GM18868 (cell line): ENCODE measurements at regions not wholly inside any gene's neighbourhood (a gene's known extent, or its start where the extent isn't known, plus 50 kb on each side); places are given as distances from the start of the nearest gene placed in this dataset.
"Not testable (repeated sequence)": the region's sequence is repeated elsewhere in the genome, so short reads cannot be mapped to it uniquely, and the experiment has no call there.

Experiments used
- ATAC-seq: cut with Tn5 transposase; IDR thresholded peaks from one replicate; pipeline ENCODE4 v1.9.1; 2021; ENCODE audit warnings: mild to moderate bottlenecking, moderate library complexity; ENCODE audit not compliant: unreplicated experiment

GRCh38 chr2:83342860-83343329 is 1116.2 kb downstream of the SUCLG1 start:
- no peak for ATAC-seq

DNA sequence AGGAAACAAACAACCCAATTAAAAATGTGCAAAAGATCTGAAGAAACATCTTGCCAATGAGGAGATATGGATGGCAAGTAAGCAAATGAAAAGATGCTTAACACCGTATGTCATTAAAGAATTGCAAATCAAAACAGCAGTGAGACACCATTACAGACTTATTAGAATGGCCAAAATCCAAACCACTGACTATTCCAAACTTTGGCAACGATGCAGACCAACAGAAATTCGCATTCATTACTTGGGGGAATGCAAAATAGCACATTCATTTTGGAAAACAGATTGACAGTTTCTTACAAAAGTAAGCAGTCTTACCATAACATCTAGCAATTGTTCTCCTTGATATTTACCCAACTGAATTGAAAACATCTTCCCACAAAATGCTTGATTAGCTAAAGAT is 1118.7 kb downstream of the SUCLG1 start:
- no peak for ATAC-seq

- not testable (repeated sequence) for ATAC-seq
Observed at GRCh38 chr2:83339942-83340341, 1119.1 kb downstream of the SUCLG1 start.

GRCh38 chr2:83331810-83332209 is 1127.3 kb downstream of the SUCLG1 start:
- no peak for ATAC-seq

DNA sequence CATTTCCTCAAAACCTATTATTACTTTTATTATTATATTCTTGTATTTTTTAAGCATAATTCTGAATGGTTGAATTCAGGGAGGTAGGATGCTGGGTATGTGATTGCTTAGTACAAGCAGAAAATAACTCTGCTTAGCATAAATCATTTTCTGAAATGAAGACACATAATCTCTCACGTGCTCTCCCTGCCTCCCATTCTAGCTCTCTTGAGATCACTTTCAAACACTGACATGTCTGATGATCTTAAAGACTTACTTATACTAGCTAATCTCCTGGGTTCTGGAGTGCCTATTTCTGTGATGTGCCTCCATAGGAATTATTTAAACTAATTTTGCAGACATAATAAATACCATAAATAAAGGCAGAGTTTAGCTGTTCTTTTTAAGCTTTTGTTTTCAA is 1136.0 kb downstream of the SUCLG1 start:
- ATAC-seq, result no peak

DNA sequence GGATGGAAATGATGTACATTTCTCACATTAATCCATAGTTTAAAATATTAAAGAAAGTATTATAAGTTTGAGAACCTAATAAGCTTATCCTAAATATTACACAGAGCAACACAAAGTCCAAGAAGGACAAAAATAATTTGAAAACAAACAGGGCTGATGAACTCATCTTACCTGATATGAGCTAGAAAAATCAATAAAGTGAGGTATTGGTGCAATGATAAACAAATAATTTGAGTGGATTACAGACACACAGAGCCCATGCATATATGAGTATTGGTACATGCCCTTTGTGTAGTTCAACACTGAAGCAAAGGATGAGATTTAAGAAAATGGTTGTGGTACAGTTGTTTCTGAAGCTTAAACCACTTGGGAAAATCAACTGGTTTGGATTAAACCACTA is 1139.0 kb downstream of the SUCLG1 start:
- no peak for ATAC-seq

DNA sequence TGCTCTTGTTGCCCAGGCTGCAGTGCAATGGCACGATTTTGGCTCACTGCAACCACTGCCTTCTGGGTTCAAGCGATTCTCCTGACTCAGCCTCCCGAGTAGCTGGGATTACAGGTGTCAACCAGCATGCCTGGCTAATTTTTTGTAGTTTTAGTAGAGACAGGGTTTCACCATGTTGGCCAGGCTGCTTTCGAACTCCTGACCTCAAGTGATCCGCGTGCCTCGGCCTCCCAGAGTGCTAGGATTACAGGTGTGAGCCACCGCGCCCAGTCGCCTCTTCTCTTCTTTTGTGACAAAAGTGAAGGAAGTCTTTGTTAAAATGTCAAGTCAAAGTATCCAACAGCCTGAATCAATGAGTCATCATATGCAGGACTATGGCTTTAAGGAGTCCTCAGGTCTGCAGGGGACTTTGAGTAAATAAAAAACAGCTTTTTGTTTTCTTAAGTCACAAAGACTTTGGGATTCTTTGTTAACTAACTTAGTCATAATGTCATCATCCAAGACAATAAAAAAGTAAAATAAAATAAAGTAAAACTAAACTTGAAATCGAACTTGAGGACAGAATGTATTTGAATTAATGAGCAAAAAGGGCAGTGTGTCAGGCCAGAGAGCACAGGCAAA is 1153.2 kb downstream of the SUCLG1 start:
- no peak for ATAC-seq

DNA sequence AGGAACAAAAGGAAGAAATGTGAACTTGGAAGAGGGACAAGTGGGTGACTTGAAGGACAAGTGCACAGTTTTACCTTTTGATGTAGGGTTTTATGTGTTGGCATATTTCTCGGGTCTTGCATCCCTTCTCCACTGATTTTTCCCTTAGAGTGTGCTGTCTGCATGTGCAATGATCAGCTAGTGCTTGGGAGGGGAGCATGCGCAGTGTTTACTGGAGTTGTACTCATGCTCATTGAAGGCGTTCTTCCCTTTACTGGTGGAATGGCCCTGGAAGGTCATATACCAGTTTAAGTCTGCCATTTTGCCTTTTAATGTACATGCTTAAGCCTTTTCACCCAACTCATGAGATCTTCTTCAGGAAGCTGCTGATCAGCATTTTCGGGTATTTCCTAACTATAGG is 1168.0 kb downstream of the SUCLG1 start:
- ATAC-seq, result no peak

DNA sequence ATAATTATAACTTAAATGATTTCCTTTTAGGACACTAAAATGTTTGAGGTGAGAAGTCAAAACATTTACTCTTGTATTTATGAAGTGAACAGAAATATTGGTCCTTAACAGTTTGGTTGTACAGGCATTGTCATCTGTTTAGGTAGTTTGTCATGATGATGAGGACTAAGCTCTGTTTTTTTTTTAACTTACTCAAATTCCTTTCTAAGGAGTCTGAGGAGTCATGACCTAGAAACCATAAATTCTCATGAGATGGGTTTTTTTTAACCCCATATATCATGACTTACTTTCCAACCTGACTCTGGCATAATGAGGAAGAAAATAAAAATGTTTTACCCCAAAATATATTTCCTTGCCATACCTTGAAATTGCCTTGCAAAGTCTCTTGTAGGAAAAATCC is 1176.2 kb downstream of the SUCLG1 start:
- no peak for ATAC-seq

- ATAC-seq, result no peak
Observed at GRCh38 chr2:83282043-83282795, 1176.9 kb downstream of the SUCLG1 start.

GRCh38 chr2:83280391-83280790 is 1178.7 kb downstream of the SUCLG1 start:
- no peak for ATAC-seq

DNA sequence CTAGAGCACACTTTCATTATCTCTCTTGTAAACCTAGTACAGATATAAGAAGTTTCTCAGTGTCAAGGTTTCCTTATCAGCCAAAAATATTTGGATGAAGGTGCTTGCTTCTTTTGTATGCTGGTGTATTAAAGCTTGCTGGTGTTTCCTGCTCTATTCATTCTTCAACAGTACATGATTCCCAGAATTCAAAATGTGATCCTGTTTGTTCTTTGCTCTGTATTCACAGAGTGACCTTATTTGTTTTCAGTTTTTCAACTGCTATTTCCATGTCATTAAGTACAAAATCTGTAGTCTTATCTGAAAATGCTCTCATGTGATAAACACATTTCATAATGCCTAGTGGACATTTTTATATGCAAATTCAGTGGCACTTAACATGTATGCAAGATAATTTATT is 1185.8 kb downstream of the SUCLG1 start:
- ATAC-seq, result no peak

GRCh38 chr2:83261591-83262136 is 1197.4 kb downstream of the SUCLG1 start:
- no peak for ATAC-seq

DNA sequence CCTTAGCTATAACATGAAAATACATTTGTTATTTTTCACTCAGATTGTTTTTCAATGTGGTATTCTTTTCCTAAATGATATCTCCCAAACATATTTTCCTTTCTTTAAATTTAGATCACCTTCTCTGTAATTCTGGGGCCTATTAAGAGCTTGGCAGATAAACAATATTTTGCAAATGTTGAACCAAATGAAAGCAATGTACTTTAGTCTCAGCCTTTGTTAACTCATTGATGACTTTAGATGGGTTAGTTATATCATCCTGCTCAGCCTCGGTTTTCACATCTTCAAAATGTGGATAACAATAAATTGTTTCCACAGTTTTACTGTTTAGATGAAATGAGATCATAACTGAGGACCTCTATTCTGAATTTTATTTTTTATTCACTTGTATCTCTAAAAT is 1205.2 kb downstream of the SUCLG1 start:
- ATAC-seq, result no peak

DNA sequence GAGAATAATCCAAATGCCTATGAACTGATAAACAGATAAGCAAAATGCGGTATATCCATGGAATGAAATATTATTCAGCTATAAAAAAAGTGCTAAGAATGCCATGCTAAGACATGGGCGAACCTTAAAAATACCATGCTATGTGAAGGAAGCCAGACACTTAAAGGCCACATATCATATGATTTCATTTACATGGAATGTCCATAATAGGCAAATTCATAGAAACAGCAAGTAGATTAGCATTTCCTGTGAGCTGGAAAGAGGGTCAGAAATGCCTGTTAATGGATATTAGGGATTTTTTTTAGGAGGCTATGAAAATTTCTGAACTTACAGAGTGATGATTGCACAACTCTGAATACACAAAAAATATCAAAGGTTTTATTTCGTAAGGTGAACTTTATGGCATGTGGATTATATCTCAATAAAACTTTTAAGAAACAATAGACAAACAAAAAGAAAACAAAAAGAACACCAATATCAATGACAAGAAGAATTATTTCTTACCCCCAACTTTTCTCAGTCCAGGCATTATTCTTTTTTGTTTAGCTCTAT is 1207.7 kb downstream of the SUCLG1 start:
- ATAC-seq, result no peak

DNA sequence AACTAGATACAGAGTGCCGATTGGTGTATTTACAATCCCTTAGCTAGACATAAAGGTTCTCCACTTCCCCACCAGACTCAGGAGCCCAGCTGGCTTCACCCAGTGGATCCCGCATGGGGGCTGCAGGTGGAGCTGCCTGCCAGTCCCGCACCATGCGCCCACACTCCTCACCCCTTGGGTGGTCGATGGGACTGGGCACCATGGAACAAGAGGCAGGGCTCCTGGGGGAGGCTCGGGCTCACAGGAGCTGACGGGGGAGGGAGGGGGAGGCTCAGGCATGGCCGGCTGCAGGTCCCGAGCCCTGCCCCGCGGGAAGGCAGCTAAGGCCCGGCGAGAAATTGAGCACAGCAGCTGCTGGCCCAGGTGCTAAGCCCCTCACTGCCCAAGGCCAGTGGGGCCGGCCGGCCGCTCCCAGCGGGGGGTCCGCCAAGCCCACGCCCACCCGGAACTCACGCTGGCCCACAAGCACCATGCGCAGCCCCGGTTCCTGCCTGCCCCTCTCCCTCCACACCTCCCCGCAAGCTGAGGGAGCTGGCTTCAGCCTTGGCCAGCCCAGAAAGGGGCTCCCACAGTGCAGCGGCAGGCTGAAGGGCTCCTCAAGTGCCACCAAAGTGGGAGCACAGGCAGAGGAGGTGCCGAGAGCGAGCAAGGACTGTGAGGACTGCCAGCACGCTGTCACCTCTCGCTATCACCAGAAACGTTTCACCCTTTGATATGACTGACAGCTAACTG is 1213.1 kb downstream of the SUCLG1 start:
- ATAC-seq, result not testable (repeated sequence)

DNA sequence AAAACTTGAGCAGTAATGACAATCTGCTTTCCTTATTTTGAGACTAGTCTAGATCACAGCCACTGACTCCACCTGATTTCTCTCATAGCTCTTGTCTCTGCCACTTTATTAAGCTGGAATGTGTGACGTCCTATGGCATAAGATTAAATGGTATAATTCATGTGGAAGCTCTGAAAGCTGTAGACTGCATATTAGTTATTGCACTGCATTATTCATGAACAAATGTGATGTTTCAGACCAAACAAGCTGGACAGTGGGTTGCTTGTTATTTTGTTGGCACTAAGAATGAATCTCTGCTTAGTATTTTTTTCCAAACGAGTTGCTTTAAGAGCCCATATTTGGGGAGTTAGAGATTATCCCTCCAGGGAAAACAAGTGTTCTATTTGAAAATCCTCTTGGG is 1218.5 kb downstream of the SUCLG1 start:
- no peak for ATAC-seq

GRCh38 chr2:83238111-83238510 is 1221.0 kb downstream of the SUCLG1 start:
- ATAC-seq, result no peak

DNA sequence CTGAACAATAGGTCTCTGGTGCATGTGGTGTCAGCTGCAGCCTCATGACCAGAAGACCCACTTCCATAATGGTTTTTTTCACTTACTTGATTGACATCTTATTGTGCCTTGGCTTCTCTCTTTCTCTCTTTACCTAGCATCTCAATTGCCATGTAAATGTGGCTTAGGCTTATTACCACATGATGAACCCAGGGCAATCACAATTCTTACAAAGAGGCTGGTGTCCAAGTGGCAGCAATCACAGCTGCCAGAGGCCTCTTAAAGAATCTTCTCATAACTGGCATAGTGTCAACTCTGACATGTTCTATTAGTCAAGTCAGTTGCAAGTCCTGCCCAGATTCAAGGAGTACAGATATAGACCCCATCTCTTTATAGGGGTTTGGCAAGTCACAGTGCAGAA is 1224.8 kb downstream of the SUCLG1 start:
- no peak for ATAC-seq

DNA sequence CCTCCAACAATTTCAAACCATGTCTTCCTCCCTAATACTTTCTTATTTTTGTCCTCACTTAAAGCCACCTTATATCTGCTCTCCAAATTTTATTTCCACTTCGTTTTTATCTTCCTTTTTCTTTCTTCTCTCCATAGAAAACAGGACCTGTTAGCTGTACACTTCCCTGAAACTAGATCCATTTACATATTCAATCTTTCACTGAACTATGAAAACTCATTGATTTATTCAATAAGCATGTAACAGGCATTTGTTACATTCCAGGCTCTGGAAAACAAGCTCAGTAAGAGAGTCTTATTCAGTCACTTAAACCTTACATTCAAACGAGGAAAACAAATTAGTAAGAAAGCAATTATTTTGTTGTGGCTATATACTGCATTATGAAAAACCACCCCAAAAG is 1225.3 kb downstream of the SUCLG1 start:
- ATAC-seq, result no peak

DNA sequence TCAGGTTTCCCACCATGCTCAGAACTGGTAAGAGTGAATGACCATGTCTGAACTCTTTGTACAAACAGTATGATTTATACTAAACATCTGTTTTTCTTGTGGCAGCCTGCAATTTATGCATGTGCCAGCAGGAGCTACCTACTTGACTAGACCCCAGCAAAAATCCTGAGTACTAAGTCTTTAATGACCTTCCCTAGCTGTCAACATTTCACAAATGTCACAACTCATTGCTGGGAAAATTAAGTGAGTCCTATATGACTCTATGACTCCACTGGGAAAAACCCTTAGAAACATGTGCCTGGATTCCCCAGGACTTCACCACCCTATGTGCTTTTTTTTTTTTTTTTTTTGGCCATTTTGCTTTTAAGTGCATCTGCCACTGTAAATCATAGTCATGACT is 1225.8 kb downstream of the SUCLG1 start:
- no peak for ATAC-seq
